ENCODE measurements at regions not wholly inside any gene's neighbourhood (a gene's known extent, or its start where the extent isn't known, plus 50 kb on each side); places are given as distances from the start of the nearest gene placed in this dataset.

DNA sequence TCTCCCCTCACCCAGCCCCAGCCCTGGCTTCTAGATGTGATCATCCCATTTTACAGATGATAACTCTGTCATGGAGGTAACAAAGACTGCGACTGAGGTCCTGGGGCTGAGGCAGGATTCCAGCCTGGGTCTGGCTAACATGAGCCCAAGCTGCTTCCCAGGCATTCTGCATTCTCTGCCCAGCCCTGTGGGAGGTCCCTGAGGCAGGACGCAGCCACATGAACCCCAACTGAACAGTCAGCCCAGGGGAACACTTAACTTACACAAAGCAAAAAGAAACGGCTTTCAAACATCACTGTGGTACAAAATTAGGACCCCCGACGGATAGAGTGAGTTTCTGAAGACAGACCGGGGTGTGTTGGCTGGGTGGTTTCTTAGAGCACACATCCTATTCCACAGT lies 135.3 kb downstream of the ACKR3 start:
- Mint-ChIP-seq H3K4me1 (no peaks in the 10 kb centered on the region), H3K9me3 (no peaks in the 10 kb centered on the region), H3K4me3 (no peak overlapping the region), H3K27me3 (no peaks in the 10 kb centered on the region), H3K36me3 (no peaks in the 10 kb centered on the region), H3K27ac (no peak overlapping the region)
- no peak for DNase-seq

DNA sequence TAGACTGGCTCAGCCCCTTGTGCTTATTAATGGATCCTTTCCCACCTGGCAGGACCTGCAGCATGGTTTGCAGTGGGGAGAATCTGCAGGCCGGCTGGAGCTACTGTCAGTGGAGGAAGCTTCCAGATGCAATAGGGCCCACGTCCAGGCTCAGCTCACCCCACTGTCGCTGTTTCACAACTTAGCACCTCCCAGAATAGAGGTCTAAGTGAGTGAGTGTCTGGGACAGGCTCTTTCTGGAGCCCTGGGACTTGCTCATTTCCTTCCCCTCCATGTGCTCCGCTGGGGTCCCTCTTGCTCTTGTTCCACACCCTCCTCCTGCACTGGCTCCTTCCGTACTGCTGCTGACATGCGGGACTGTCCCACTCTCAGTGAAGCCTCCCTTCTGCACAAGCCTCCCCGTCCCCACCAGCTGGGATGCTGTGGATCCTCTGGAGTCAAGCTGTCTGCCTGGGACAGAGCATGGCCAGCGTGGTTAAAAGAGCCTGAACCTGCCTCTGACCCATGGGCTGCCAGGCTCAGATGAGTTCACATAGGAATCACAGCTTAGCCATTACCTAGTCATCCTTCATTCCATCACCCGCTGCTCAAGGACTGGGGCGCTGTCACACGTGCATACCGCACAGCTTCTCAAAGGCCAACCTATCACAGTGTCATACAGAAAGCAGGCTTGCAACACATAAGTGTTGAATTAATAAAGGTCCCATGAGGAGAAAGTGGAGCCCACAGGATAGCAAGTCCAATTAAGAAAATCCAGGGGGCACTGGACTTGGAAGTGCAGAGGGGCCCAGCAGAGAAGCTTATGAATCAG lies 135.9 kb downstream of the ACKR3 start:
- Mint-ChIP-seq H3K9me3 (no peaks in the 10 kb centered on the region), H3K27ac (no peak overlapping the region), H3K27me3 (no peaks in the 10 kb centered on the region), H3K4me1 (no peaks in the 10 kb centered on the region), H3K4me3 (no peak overlapping the region), H3K36me3 (no peaks in the 10 kb centered on the region)
- no peak for DNase-seq

DNA sequence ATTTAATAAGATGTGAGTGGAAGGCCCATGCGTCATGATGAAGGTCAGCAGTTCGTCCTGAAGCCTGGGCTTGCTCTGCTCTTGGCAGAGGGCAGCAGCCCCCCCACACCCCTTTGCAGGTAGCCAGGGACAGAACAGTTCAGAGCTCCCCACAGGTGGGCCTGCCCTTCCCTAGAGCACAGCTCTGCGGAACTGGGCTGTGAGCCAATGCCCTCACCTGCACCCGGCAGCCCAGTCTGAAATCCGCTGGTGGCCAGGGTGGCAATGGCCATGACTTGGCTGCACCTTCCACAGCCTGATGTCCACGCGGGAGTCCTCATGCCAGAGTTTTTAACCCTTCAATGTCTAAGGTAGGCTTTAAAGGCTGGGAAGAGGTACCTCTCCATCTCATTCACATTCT lies 136.7 kb downstream of the ACKR3 start:
- Mint-ChIP-seq H3K4me3 (no peak overlapping the region), H3K27me3 (no peaks in the 10 kb centered on the region), H3K27ac (no peak overlapping the region), H3K4me1 (no peaks in the 10 kb centered on the region), H3K36me3 (no peaks in the 10 kb centered on the region), H3K9me3 (no peaks in the 10 kb centered on the region)
- DNase-seq = no peak

DNA sequence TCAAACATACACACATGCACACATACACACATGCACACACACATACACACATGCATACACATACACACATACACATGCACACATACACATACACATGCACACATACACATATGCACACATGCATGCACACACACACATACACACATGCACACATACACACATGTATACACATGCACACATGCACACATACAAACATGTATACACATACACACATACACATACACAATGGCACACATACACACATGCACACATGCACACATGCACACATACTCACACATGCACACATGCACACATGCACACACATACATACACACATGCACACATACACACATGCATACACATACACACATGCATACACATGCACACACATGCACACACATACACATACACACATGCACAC lies 137.2 kb downstream of the ACKR3 start:
- Mint-ChIP-seq H3K27ac (no peak overlapping the region), H3K9me3 (no peaks in the 10 kb centered on the region), H3K36me3 (no peaks in the 10 kb centered on the region), H3K27me3 (no peaks in the 10 kb centered on the region), H3K4me3 (no peak overlapping the region), H3K4me1 (no peaks in the 10 kb centered on the region)
- no peak for DNase-seq

DNA sequence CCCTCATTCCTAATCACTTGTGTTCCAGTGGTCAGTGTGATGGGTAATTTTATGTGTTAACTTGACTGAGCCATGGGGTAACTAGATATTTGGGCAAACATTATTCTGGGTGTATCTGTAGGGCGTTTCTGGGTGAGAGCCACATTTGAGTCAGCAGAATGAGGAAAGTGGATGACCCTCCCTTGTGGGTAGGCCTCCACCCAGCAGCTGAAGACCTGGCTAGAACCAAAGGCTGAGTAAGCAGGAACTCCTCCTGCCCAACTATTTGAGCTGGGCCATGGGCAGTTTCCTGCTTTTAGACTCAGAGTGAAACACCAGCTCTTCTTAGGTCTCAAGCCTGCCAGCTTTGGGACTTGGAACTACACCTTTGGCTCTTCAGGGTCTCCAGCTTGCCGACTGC lies 141.8 kb downstream of the ACKR3 start:
- Mint-ChIP-seq H3K4me1 (no peaks in the 10 kb centered on the region), H3K9me3 (no peaks in the 10 kb centered on the region), H3K4me3 (no peak overlapping the region), H3K36me3 (no peaks in the 10 kb centered on the region), H3K27me3 (peaks cover 18% of the 10 kb centered on the region), H3K27ac (no peak overlapping the region)
- no peak for DNase-seq

DNA sequence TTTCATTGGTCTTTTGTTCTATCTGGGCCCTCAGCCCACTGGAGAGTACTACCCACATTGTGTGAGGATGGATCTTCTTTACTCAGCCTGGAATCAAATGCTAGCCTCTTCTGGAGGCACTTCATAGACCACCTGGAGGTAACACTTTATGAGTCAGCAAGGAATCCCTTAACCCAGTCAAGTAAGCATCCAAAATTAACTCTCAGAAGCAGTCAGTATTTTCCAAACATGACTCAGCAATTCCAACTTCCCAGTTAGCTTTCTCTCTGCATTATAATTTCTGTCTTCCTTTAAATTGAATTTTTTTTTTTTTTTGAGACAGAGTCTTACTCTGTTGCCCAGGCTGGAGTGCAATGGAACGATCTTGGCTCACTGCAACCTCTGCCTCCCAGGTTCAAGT lies 142.7 kb downstream of the ACKR3 start:
- H3K27ac Mint-ChIP-seq = no peak overlapping the region
- H3K4me1 Mint-ChIP-seq = no peaks in the 10 kb centered on the region
- H3K36me3 Mint-ChIP-seq = no peaks in the 10 kb centered on the region
- H3K27me3 Mint-ChIP-seq = peaks cover 21% of the 10 kb centered on the region
- no peak overlapping the region for H3K4me3 Mint-ChIP-seq
- H3K9me3 Mint-ChIP-seq = no peaks in the 10 kb centered on the region
- DNase-seq = no peak

DNA sequence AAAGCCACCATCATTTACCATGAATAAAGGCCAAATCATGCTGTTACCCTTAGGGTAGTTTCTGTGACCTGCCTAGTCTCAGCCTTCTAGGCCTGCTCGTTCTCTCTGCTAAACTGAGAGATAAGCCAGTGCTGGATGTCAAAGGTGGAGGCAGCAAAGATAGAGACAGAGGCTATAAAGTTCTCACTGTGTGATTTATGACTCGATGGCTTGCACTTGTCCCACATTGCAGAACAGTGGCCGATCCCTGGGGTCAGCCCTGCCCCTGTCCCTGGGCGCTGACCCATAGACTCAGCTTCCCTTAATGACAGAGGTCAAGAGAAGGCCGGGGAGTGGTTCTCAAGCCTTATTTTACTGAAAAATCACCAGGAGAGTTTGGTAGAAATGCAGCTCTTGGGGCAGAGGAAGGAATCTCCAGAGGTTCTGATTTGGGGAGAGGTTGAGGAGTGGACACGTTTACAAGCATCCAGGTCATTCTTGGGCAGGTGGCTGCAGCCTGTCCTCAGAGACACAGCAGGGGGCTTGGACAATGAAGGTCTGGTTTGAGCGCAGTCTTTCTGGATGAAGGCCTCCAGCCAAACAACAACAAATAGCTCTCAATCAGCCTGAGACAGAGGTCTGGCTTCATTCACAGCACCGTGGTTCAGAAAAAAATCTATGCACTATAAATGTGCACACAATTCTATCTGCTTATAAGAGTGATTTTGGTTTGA lies 143.5 kb downstream of the ACKR3 start:
- DNase-seq = no peak
- H3K36me3 Mint-ChIP-seq = no peaks in the 10 kb centered on the region
- H3K9me3 Mint-ChIP-seq = no peaks in the 10 kb centered on the region
- no peaks in the 10 kb centered on the region for H3K4me1 Mint-ChIP-seq
- H3K27ac Mint-ChIP-seq = no peak overlapping the region
- H3K4me3 Mint-ChIP-seq = no peak overlapping the region
- H3K27me3 Mint-ChIP-seq = peaks cover 21% of the 10 kb centered on the region

DNA sequence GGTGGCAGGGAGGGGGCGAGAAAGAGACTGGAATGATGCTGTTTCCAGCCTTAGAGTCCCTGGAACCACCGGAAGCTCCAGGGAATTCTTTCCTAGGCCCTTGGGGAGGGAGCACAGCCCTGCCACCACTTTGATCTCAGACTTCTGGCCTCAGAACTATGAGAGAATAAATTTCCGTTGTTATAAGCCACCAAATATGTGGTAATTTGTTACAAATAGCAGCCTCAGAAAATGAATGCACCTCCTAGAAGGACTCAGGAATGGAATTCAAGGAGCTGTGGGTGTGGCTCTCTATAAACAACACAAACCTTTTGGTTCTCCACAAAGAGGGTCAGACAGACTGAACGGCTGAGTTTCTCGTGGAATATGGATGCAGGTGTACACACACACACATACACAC lies 144.5 kb downstream of the ACKR3 start:
- Mint-ChIP-seq H3K27me3 (peaks cover 21% of the 10 kb centered on the region), H3K9me3 (no peaks in the 10 kb centered on the region), H3K36me3 (no peaks in the 10 kb centered on the region), H3K4me3 (no peak overlapping the region), H3K4me1 (no peaks in the 10 kb centered on the region), H3K27ac (no peak overlapping the region)
- DNase-seq = no peak

DNA sequence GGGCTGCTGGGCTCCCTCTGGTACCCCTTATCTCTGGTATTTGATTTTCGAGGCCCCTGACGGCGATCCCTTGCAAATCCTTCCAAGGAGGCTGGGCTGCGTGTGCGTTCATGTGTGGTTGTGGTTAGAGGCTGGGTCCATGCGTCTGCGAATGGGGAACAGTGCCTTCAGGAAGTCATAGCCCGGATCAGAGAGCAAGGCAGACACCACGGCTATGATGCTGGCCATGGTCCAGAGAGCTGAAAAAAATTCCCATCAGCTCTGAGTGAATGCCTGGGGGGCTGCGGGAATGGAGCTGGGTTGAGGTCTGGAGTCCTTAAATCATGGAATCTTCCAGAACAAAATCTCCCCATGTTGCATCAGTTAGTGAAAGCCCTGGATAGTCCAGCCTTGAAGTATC lies 145.5 kb downstream of the ACKR3 start:
- Mint-ChIP-seq H3K4me1 (no peaks in the 10 kb centered on the region), H3K4me3 (no peak overlapping the region), H3K36me3 (no peaks in the 10 kb centered on the region), H3K27ac (no peak overlapping the region), H3K9me3 (no peaks in the 10 kb centered on the region), H3K27me3 (peaks cover 21% of the 10 kb centered on the region)
- DNase-seq = no peak

DNA sequence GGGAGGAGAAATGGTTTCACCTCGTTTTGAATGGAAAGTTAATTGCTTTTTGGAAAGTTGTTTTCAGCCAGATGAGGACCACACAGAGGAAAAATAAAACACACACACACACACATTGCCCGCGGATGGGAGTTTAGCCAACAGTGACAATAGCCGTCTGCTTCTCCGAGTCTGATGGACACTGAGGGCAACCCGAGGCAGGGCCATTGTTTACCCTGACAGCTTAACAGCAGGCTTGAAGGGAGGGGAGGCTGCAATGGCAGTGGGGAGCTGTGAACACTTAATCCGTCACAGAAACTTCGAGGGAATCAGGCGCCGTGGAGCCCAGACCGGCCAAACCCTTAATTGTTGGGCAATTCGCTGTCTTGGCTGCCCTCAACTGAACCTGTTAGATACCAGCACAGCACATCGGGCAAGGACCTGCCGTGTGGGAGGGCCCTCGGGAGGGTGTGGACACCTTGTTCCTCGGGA lies 145.9 kb downstream of the ACKR3 start:
- no peak for DNase-seq
- H3K4me3 Mint-ChIP-seq = no peak overlapping the region
- peaks cover 21% of the 10 kb centered on the region for H3K27me3 Mint-ChIP-seq
- H3K27ac Mint-ChIP-seq = no peak overlapping the region
- H3K9me3 Mint-ChIP-seq = no peaks in the 10 kb centered on the region
- no peaks in the 10 kb centered on the region for H3K36me3 Mint-ChIP-seq
- no peaks in the 10 kb centered on the region for H3K4me1 Mint-ChIP-seq

DNA sequence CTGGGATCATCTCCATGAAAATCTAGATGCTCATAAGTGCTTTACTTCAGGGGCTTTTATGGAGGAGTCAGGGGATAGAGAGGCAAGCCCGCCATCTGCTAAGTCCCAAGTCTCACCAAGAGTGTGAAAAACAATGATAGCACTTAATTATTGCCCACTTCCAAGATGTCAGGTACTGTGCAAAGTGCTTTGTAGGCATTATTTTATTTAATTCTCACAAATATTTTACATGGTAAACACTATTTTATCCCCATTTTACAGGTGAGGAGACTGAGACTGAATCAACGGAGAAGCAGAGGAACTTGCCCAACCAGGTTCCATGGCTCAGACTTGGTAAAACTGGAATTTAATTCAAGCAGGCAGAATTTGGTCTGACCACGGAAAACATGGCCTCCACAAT lies 147.5 kb downstream of the ACKR3 start:
- no peak overlapping the region for H3K27ac Mint-ChIP-seq
- peaks cover 21% of the 10 kb centered on the region for H3K27me3 Mint-ChIP-seq
- no peak for DNase-seq
- no peaks in the 10 kb centered on the region for H3K4me1 Mint-ChIP-seq
- no peaks in the 10 kb centered on the region for H3K9me3 Mint-ChIP-seq
- no peak overlapping the region for H3K4me3 Mint-ChIP-seq
- no peaks in the 10 kb centered on the region for H3K36me3 Mint-ChIP-seq

DNA sequence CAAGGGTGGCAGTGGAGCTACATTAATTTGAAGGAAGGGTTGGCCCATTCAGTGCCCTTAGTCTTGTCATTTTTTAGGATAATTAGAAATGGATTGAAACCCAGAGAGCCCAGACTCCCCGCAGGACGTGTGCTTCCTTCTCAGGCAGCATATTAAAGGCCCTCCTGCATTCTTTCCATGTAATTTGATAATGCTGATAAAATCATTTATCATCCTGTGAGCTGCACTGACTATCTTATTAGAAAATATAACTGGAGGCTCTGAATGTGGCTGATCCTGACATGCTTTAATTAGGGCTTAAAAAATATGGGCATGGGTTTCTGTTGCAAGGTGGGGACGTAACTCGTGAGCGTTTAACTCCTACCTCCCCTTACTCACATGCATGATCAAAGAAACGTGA lies 148.1 kb downstream of the ACKR3 start:
- H3K9me3 Mint-ChIP-seq = no peaks in the 10 kb centered on the region
- no peaks in the 10 kb centered on the region for H3K4me1 Mint-ChIP-seq
- H3K27ac Mint-ChIP-seq = no peak overlapping the region
- no peak for DNase-seq
- no peak overlapping the region for H3K4me3 Mint-ChIP-seq
- H3K27me3 Mint-ChIP-seq = peaks cover 21% of the 10 kb centered on the region
- no peaks in the 10 kb centered on the region for H3K36me3 Mint-ChIP-seq

DNA sequence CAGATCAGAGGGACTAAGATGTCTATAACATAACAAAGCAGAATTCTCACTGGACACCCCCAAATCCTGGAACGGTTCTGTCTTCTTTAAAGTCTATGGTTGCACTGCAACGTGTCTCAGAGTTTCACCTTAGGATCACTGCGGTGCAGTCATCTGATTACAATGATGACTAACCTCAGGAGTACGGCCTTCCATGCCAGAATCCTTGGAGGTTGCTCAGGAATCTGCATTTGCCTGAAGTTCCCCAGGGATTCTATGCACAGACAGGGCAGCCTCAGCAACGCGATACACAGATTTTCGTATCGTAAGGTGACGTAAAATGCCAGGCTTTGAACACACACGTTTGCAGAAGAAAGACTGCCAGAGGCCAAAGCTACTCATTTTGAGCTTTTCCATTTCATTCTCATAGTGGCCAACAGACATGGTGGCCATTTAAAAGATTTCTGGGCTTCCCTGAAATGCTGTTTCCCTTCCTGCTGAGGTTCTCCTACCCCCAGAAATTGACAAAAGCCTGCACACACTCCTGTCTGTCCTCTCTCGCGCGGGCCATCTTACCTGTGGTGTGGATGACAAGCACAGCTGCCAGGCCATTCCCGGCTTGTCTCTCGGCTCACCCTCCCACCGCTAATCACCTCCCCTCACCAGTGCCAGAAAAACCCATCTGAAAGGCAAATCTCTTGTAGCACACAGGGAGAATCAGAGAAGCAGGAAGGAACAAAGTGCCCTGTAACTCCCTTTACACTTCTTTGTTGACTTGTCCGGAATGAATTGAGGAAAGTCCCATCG lies 148.8 kb downstream of the ACKR3 start:
- peaks cover 21% of the 10 kb centered on the region for H3K27me3 Mint-ChIP-seq
- H3K4me1 Mint-ChIP-seq = no peaks in the 10 kb centered on the region
- no peak for DNase-seq
- H3K4me3 Mint-ChIP-seq = no peak overlapping the region
- H3K27ac Mint-ChIP-seq = no peak overlapping the region
- no peaks in the 10 kb centered on the region for H3K9me3 Mint-ChIP-seq
- no peaks in the 10 kb centered on the region for H3K36me3 Mint-ChIP-seq

DNA sequence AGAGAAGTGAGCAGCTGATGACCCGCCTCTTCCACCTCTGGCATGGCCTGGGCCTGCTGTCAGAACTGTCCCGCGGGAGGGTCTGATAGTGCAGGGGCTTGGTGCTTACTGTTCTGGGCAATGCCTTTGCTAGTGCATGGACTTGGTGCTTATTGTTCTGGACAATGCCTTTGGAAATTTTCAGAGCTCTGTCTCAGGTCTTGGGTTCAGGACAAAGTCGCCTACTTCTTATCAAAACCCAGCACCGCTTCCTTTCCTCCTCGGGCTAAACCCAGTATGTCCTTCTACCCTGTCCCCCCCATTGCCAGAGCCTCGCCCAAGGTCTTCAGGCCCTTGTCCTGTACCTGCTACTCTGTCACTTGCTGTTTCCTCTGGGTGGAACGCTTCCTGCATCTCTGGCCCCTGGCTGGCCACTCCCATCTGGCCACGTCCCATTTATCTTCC lies 149.6 kb downstream of the ACKR3 start:
- DNase-seq = no peak
- Mint-ChIP-seq H3K4me3 (no peak overlapping the region), H3K27ac (no peak overlapping the region), H3K36me3 (no peaks in the 10 kb centered on the region), H3K4me1 (no peaks in the 10 kb centered on the region), H3K9me3 (no peaks in the 10 kb centered on the region), H3K27me3 (peaks cover 16% of the 10 kb centered on the region)

DNA sequence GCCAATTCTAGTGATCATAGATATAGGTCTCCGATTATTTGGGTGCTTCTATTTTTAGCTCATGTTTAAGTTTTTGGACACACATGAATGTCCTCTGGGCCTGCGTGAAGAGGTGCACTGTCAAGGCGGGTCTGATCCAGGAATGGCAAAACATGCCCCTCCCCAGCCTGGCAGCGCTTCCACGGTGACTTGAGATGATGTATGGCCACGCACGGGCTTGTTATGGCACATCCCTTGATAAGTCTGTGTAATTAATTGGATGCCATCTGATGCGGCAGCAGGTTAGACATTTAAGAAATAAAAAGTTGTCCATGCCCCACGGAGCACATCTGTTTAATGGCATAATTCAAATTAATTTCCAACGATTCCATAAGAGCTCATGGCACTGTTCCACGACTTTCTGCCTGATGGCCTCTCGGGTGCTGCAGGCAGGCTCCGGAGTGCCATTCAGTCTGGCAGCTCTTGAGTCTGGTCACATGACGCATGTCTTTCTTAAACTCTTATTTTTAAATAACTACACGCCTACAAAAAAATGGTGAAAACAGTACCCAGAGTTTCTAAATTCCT lies 151.4 kb downstream of the ACKR3 start:
- Mint-ChIP-seq H3K36me3 (no peaks in the 10 kb centered on the region), H3K4me3 (no peak overlapping the region), H3K4me1 (no peaks in the 10 kb centered on the region), H3K27me3 (peaks cover 7% of the 10 kb centered on the region), H3K27ac (no peak overlapping the region), H3K9me3 (no peaks in the 10 kb centered on the region)
- no peak for DNase-seq
